ENCODE measurements at regions not wholly inside any gene's neighbourhood (a gene's known extent, or its start where the extent isn't known, plus 50 kb on each side); places are given as distances from the start of the nearest gene placed in this dataset.

GRCh38 chr9:106438928-106439327 lies 424.0 kb upstream of the ZNF462 start:
- no peaks in the 10 kb centered on the region for H3K27me3 Mint-ChIP-seq (ENCODE audit: unreplicated experiment)
- CTCF ChIA-PET, result no interaction called here
- H3K27ac Mint-ChIP-seq (ENCODE audit: unreplicated experiment), result no peak overlapping the region
- H3K4me1 Mint-ChIP-seq (ENCODE audit: low read depth, unreplicated experiment), result peaks cover 7% of the 10 kb centered on the region
- no TSS peak for BruUV-seq (replicated peaks)
- no peaks in the 10 kb centered on the region for H3K36me3 Mint-ChIP-seq (ENCODE audit: insufficient read depth, unreplicated experiment)
- no peak for DNase-seq
- no peak overlapping the region for H3K4me3 Mint-ChIP-seq (ENCODE audit: low read depth, unreplicated experiment)
- intact Hi-C loops (cut with micrococcal nuclease; ENCODE audit: unreplicated experiment), result no loop called here
- peaks cover 2% of the 10 kb centered on the region for H3K9me3 Mint-ChIP-seq (ENCODE audit: low read depth, unreplicated experiment)
- no peak for TF ChIP-seq CTCF (IDR thresholded peaks at IDR 0.05; ENCODE audit: unreplicated experiment)

- CTCF ChIA-PET, result no interaction called here
- H3K27me3 Mint-ChIP-seq (ENCODE audit: unreplicated experiment), result no peaks in the 10 kb centered on the region
- no peak for TF ChIP-seq CTCF (IDR thresholded peaks at IDR 0.05; ENCODE audit: unreplicated experiment)
- BruUV-seq (replicated peaks), result no TSS peak
- H3K4me1 Mint-ChIP-seq (ENCODE audit: low read depth, unreplicated experiment), result peaks cover 7% of the 10 kb centered on the region
- peaks cover 2% of the 10 kb centered on the region for H3K9me3 Mint-ChIP-seq (ENCODE audit: low read depth, unreplicated experiment)
- no peak overlapping the region for H3K27ac Mint-ChIP-seq (ENCODE audit: unreplicated experiment)
- H3K4me3 Mint-ChIP-seq (ENCODE audit: low read depth, unreplicated experiment), result no peak overlapping the region
- no peaks in the 10 kb centered on the region for H3K36me3 Mint-ChIP-seq (ENCODE audit: insufficient read depth, unreplicated experiment)
- no peak for DNase-seq
- intact Hi-C loops (cut with micrococcal nuclease; ENCODE audit: unreplicated experiment), result no loop called here
These were observed 421.7 kb upstream of the ZNF462 start for GRCh38 chr9:106441283-106441682.

- peaks cover 7% of the 10 kb centered on the region for H3K4me1 Mint-ChIP-seq (ENCODE audit: low read depth, unreplicated experiment)
- TF ChIP-seq CTCF (IDR thresholded peaks at IDR 0.05; ENCODE audit: unreplicated experiment), result no peak
- peaks cover 2% of the 10 kb centered on the region for H3K9me3 Mint-ChIP-seq (ENCODE audit: low read depth, unreplicated experiment)
- no peak overlapping the region for H3K27ac Mint-ChIP-seq (ENCODE audit: unreplicated experiment)
- H3K4me3 Mint-ChIP-seq (ENCODE audit: low read depth, unreplicated experiment), result no peak overlapping the region
- H3K27me3 Mint-ChIP-seq (ENCODE audit: unreplicated experiment), result no peaks in the 10 kb centered on the region
- DNase-seq, result no peak
- CTCF ChIA-PET, result no interaction called here
- intact Hi-C loops (cut with micrococcal nuclease; ENCODE audit: unreplicated experiment), result no loop called here
- H3K36me3 Mint-ChIP-seq (ENCODE audit: insufficient read depth, unreplicated experiment), result no peaks in the 10 kb centered on the region
- no TSS peak for BruUV-seq (replicated peaks)
These were observed 419.4 kb upstream of the ZNF462 start for GRCh38 chr9:106443520-106443919.

- CTCF ChIA-PET, result no interaction called here
- no peaks in the 10 kb centered on the region for H3K27me3 Mint-ChIP-seq (ENCODE audit: unreplicated experiment)
- DNase-seq, result no peak
- H3K4me3 Mint-ChIP-seq (ENCODE audit: low read depth, unreplicated experiment), result no peak overlapping the region
- TF ChIP-seq CTCF (IDR thresholded peaks at IDR 0.05; ENCODE audit: unreplicated experiment), result no peak
- no TSS peak for BruUV-seq (replicated peaks)
- intact Hi-C loops (cut with micrococcal nuclease; ENCODE audit: unreplicated experiment), result no loop called here
- H3K36me3 Mint-ChIP-seq (ENCODE audit: insufficient read depth, unreplicated experiment), result no peaks in the 10 kb centered on the region
- peaks cover 2% of the 10 kb centered on the region for H3K9me3 Mint-ChIP-seq (ENCODE audit: low read depth, unreplicated experiment)
- no peaks in the 10 kb centered on the region for H3K4me1 Mint-ChIP-seq (ENCODE audit: low read depth, unreplicated experiment)
- H3K27ac Mint-ChIP-seq (ENCODE audit: unreplicated experiment), result no peak overlapping the region
These were observed 417.9 kb upstream of the ZNF462 start for GRCh38 chr9:106445107-106445506.
